SK-N-SH (cell line): ENCODE measurements at regions not wholly inside any gene's neighbourhood (a gene's known extent, or its start where the extent isn't known, plus 50 kb on each side); places are given as distances from the start of the nearest gene placed in this dataset.

Experiments
- CTCF ChIA-PET: fragments of 300-600, 350-600 bp; formaldehyde crosslinking; extraction: SDS; loops from one replicate; lab custom pipeline; 2021; lab: Yijun Ruan, JAX
- POLR2A ChIA-PET: fragments of 350-600 bp; sonication (Branson Sonifier 250); formaldehyde crosslinking; extraction: SDS; loops from one replicate; lab custom pipeline; 2020; ENCODE audit warnings: antibody characterized with exemption, inconsistent platforms; lab: Yijun Ruan, JAX
- DNase-seq: peaks from one replicate; pipeline ENCODE4 v3.0.0; 2012
- H2AFZ ChIP-seq: fragments of 200-600 bp; sonication (generic); 2 replicates; pipeline ENCODE4 v1.8.1; 2016; ENCODE audit warnings: antibody characterized with exemption, mild to moderate bottlenecking, low read depth
- H3F3A ChIP-seq: fragments of 200-600 bp; sonication (generic); replicated peaks from 2 replicates; pipeline ENCODE3; 2016; ENCODE audit warnings: antibody characterized with exemption, mild to moderate bottlenecking; ENCODE audit not compliant: insufficient read depth
- H3K27ac ChIP-seq, 2 experiments: fragments of 200-500 bp in 1 of 2; fragments of 200-600 bp in 1 of 2; sonication (Bioruptor generic) in 1 of 2; sonication (generic), shearing (Covaris generic) in 1 of 2; 2 replicates each; pipeline versions ENCODE4 v1.5.1 to v1.6.1; 2014 to 2016; ENCODE audit warnings: low read depth in 2 of 2, inconsistent platforms in 1 of 2, low read length in 1 of 2, mild to moderate bottlenecking in 1 of 2, mixed read lengths in 1 of 2
- H3K27me3 ChIP-seq: fragments of 200-600 bp; sonication (generic), shearing (Covaris generic); 2 replicates; pipeline ENCODE4 v1.6.1; 2016; ENCODE audit warnings: mixed run types; ENCODE audit not compliant: insufficient read depth
- H3K36me3 ChIP-seq, 2 experiments: fragments of 200-500 bp in 1 of 2; fragments of 200-600 bp in 1 of 2; sonication (Bioruptor generic) in 1 of 2; sonication (generic) in 1 of 2; replicated peaks in 1 of 2; 2 replicates each; pipeline versions ENCODE3 to v1.5.1; 2014 to 2016; ENCODE audit warnings: low read length in 1 of 2, mild to moderate bottlenecking in 1 of 2; ENCODE audit not compliant: insufficient read depth in 2 of 2, control insufficient read depth in 1 of 2
- H3K4me1 ChIP-seq, 2 experiments: fragments of 200-500 bp in 1 of 2; fragments of 200-600 bp in 1 of 2; sonication (Bioruptor generic) in 1 of 2; sonication (generic), shearing (Covaris generic) in 1 of 2; 2 replicates each; pipeline versions ENCODE4 v1.5.1 to v1.6.1; 2014 to 2016; ENCODE audit warnings: low read depth in 1 of 2, low read length in 1 of 2, mixed run types in 1 of 2; ENCODE audit not compliant: insufficient read depth in 2 of 2, control insufficient read depth in 1 of 2
- H3K4me2 ChIP-seq: fragments of 200-600 bp; sonication (generic), shearing (Covaris generic); 2 replicates; pipeline ENCODE4 v1.6.1; 2017; ENCODE audit warnings: mixed run types
- H3K4me3 ChIP-seq, 2 experiments: fragments of 200-500 bp in 1 of 2; fragments of 200-600 bp in 1 of 2; sonication (Bioruptor generic) in 1 of 2; sonication (generic), shearing (Covaris generic) in 1 of 2; 2 replicates each; pipeline versions ENCODE4 v1.5.1 to v1.8.1; 2014 to 2016; ENCODE audit warnings: low read depth in 2 of 2, inconsistent platforms in 1 of 2, low read length in 1 of 2, mild to moderate bottlenecking in 1 of 2, mixed read lengths in 1 of 2, moderate library complexity in 1 of 2
- H3K79me2 ChIP-seq: fragments of 200-600 bp; sonication (generic); 2 replicates; pipeline ENCODE4 v1.8.1; 2017; ENCODE audit warnings: mild to moderate bottlenecking; ENCODE audit not compliant: insufficient read depth
- H3K9ac ChIP-seq: fragments of 200-600 bp; sonication (generic); 2 replicates; pipeline ENCODE4 v1.6.1; 2017; ENCODE audit warnings: mixed run types
- H3K9me2 ChIP-seq: fragments of 200-600 bp; sonication (generic); 2 replicates; pipeline ENCODE4 v1.6.1; 2017; ENCODE audit warnings: mixed run types
- H3K9me3 ChIP-seq: fragments of 200-600 bp; sonication (generic); 2 replicates; pipeline ENCODE4 v1.6.1; 2017; ENCODE audit warnings: mixed run types, mild to moderate bottlenecking, moderate library complexity
- H4K20me1 ChIP-seq: fragments of 200-600 bp; sonication (generic); 2 replicates; pipeline ENCODE4 v1.6.1; 2017; ENCODE audit warnings: mild to moderate bottlenecking, mixed run types; ENCODE audit not compliant: insufficient read depth
- CHD2 ChIP-seq: fragments of 150-350 bp; IDR thresholded peaks from 2 replicates; pipeline ENCODE4 v1.6.1; 2018; ENCODE audit warnings: low read length; ENCODE audit not compliant: partially characterized antibody
- ELF1 ChIP-seq: IDR thresholded peaks from 2 replicates; pipeline ENCODE4 v1.4.0; 2012
- EP300 ChIP-seq, 2 experiments: IDR thresholded peaks; 2 replicates each; pipeline versions ENCODE4 v1.4.0 to v1.6.1; 2012; ENCODE audit warnings: borderline replicate concordance in 1 of 2, low read depth in 1 of 2, low read length in 1 of 2
- FOSL2 ChIP-seq: IDR thresholded peaks from 2 replicates; pipeline ENCODE4 v1.4.0; 2012; ENCODE audit warnings: low read depth, mild to moderate bottlenecking, moderate library complexity, borderline replicate concordance
- GABPA ChIP-seq: IDR thresholded peaks from 2 replicates; pipeline ENCODE4 v1.4.0; 2012; ENCODE audit warnings: low read depth, mild to moderate bottlenecking
- GATA2 ChIP-seq: sonication (generic); formaldehyde crosslinking; IDR thresholded peaks from 2 replicates; pipeline ENCODE4 v1.5.0; 2020; ENCODE audit warnings: mild to moderate bottlenecking, missing genetic modification reagents
- JUND ChIP-seq: IDR thresholded peaks from 2 replicates; pipeline ENCODE4 v1.4.0; 2012
- MAX ChIP-seq: IDR thresholded peaks from 2 replicates; pipeline ENCODE4 v1.4.0; 2012; ENCODE audit warnings: low read depth
- MEF2A ChIP-seq: IDR thresholded peaks from 2 replicates; pipeline ENCODE4 v1.4.0; 2012; ENCODE audit warnings: low read depth, borderline replicate concordance
- PBX3 ChIP-seq: IDR thresholded peaks from 2 replicates; pipeline ENCODE4; 2012
- REST ChIP-seq: IDR thresholded peaks from 2 replicates; pipeline ENCODE4 v1.6.1; 2012; ENCODE audit warnings: mild to moderate bottlenecking, low read depth, low read length, moderate library complexity
- RXRA ChIP-seq: IDR thresholded peaks from 2 replicates; pipeline ENCODE4 v1.4.0; 2012; ENCODE audit warnings: low read depth, mild to moderate bottlenecking, borderline replicate concordance
- SMC3 ChIP-seq: IDR thresholded peaks from 2 replicates; pipeline ENCODE4 v1.6.1; 2012; ENCODE audit warnings: low read depth, low read length, improper control_type of control experiment
- TAF1 ChIP-seq: IDR thresholded peaks from 2 replicates; pipeline ENCODE4 v1.6.1; 2012; ENCODE audit warnings: low read depth, mild to moderate bottlenecking, low read length, moderate library complexity, borderline replicate concordance
- TEAD4 ChIP-seq: IDR thresholded peaks from 2 replicates; pipeline ENCODE4 v1.4.0; 2012; ENCODE audit warnings: mild to moderate bottlenecking, borderline replicate concordance; ENCODE audit not compliant: insufficient read depth
- USF2 ChIP-seq: fragments of 150-350 bp; IDR thresholded peaks from 2 replicates; pipeline ENCODE4 v1.6.1; 2017; ENCODE audit warnings: antibody characterized with exemption, low read length, low read depth, borderline replicate concordance
- YY1 ChIP-seq: IDR thresholded peaks from 2 replicates; pipeline ENCODE4 v1.4.0; 2012; ENCODE audit warnings: low read depth, mild to moderate bottlenecking
- ZBTB33 ChIP-seq: IDR thresholded peaks from 2 replicates; pipeline ENCODE4 v1.4.0; 2012; ENCODE audit warnings: low read depth, borderline replicate concordance
- WGBS: methylation state at CpG from one replicate; pipeline ENCODE4 v1.1.6; 2017; ENCODE audit warnings: low lambda C conversion rate; 5-methylcytosine and 5-hydroxymethylcytosine counted together

- DNase-seq = no peak
- H3K27ac ChIP-seq = no peak overlapping the region
- no peak overlapping the region for H3K4me2 ChIP-seq
- no peaks in the 10 kb centered on the region for H3K9me3 ChIP-seq
- no peaks in the 10 kb centered on the region for H3K4me1 ChIP-seq
- H2AFZ ChIP-seq = no peak overlapping the region
- H3F3A ChIP-seq = no peaks in the 10 kb centered on the region
- no peaks in the 10 kb centered on the region for H3K27me3 ChIP-seq
- ChIA-PET POLR2A (no interaction called here), CTCF (interaction anchor here (1.0 to 1.3 kb wide), 2 partner anchors 17 to 18 kb away, joined by 3 to 4 read pairs; no protein-coding TSS in a partner anchor)
- TF ChIP-seq RXRA = no peak
- no peak for TF ChIP-seq FOSL2
- no peak for TF ChIP-seq ELF1
- no peak for TF ChIP-seq TEAD4
- no peak for TF ChIP-seq CHD2
- TF ChIP-seq MEF2A = no peak
- TF ChIP-seq ZBTB33 = no peak
- no peak for TF ChIP-seq SMC3
- TF ChIP-seq YY1 = no peak
- TF ChIP-seq TAF1 = no peak
- TF ChIP-seq GATA2 (CRISPR knock-in tag) = no peak
- no peak for TF ChIP-seq REST
- TF ChIP-seq PBX3 = no peak
- TF ChIP-seq GABPA = no peak
- no peak for TF ChIP-seq JUND
- TF ChIP-seq USF2 = no peak
- TF ChIP-seq EP300 (IDR thresholded peaks at IDR 0.05; ENCODE audit: borderline replicate concordance in 1 of 2, low read depth in 1 of 2, low read length in 1 of 2) = no peak
- TF ChIP-seq MAX = no peak
- no peak overlapping the region for H3K9ac ChIP-seq
- no peaks in the 10 kb centered on the region for H3K79me2 ChIP-seq
- no peak overlapping the region for H3K4me3 ChIP-seq
- H4K20me1 ChIP-seq = no peaks in the 10 kb centered on the region
- H3K9me2 ChIP-seq = no peaks in the 10 kb centered on the region
- no peaks in the 10 kb centered on the region for H3K36me3 ChIP-seq
- WGBS = 14% methylated on average over 1 of the region's 1 CpG
Measured at GRCh38 chr2:22500555-22500935, 884.4 kb upstream of the KLHL29 start.
